Keratinocyte (primary cell): ENCODE measurements at regions not wholly inside any gene's neighbourhood (a gene's known extent, or its start where the extent isn't known, plus 50 kb on each side); places are given as distances from the start of the nearest gene placed in this dataset.

ENCODE experiments used
- DNase-seq: peaks from one replicate; pipeline ENCODE4 v3.0.0-alpha.2; 2011; ENCODE audit warnings: low read depth, missing footprints, low spot score
- FAIRE-seq: peaks from 2 replicates; lab custom pipeline; 2011; peaks lifted over from hg19 to GRCh38; lab: Jason Lieb, UNC
- H2AFZ ChIP-seq: 2 replicates; pipeline ENCODE4 v1.6.0; 2012; ENCODE audit warnings: low read length, control low read depth, inconsistent platforms; ENCODE audit not compliant: control insufficient read depth
- H3K27ac ChIP-seq: 2 replicates; pipeline ENCODE4 v1.5.1; 2011; ENCODE audit warnings: low read length; ENCODE audit not compliant: control insufficient read depth, insufficient read depth
- H3K27me3 ChIP-seq: 3 replicates; pipeline ENCODE4 v1.6.0; 2011; ENCODE audit warnings: low read length; ENCODE audit not compliant: control insufficient read depth, insufficient read depth; ENCODE audit errors: extremely low read depth
- H3K36me3 ChIP-seq, 2 experiments: 2 replicates in 1 of 2; 3 replicates in 1 of 2; pipeline ENCODE4 v1.5.1; 2011; ENCODE audit warnings: low read length in 2 of 2, mild to moderate bottlenecking in 1 of 2; ENCODE audit not compliant: control insufficient read depth in 2 of 2, insufficient read depth in 2 of 2; ENCODE audit errors: extremely low read depth in 1 of 2
- H3K4me1 ChIP-seq: 3 replicates; pipeline ENCODE4 v1.5.1; 2011; ENCODE audit warnings: low read length; ENCODE audit not compliant: control insufficient read depth, insufficient read depth; ENCODE audit errors: extremely low read depth
- H3K4me2 ChIP-seq: 3 replicates; pipeline ENCODE4 v1.6.0; 2011; ENCODE audit warnings: low read depth, low read length; ENCODE audit not compliant: control insufficient read depth, insufficient read depth; ENCODE audit errors: extremely low read depth
- H3K4me3 ChIP-seq, 3 experiments: fragments of 200-600 bp in 1 of 3; sonication (generic) in 1 of 3; 2 replicates in 2 of 3; 3 replicates in 1 of 3; pipeline ENCODE4 v1.5.1; 2011 to 2016; ENCODE audit warnings: low read length in 3 of 3, mild to moderate bottlenecking in 3 of 3, control low read depth in 2 of 3, inconsistent platforms in 1 of 3, low read depth in 1 of 3, mixed read lengths in 1 of 3, mixed run types in 1 of 3, moderate library complexity in 1 of 3; ENCODE audit not compliant: control insufficient read depth in 2 of 3, insufficient read depth in 2 of 3; ENCODE audit errors: extremely low read depth in 1 of 3
- H3K79me2 ChIP-seq: 2 replicates; pipeline ENCODE4 v1.6.0; 2012; ENCODE audit warnings: low read length; ENCODE audit not compliant: control insufficient read depth, insufficient read depth
- H3K9ac ChIP-seq: 3 replicates; pipeline ENCODE4 v1.6.0; 2011; ENCODE audit warnings: low read length; ENCODE audit not compliant: control insufficient read depth, insufficient read depth; ENCODE audit errors: extremely low read depth
- H3K9me1 ChIP-seq: 3 replicates; pipeline ENCODE4 v1.6.0; 2011; ENCODE audit warnings: low read length; ENCODE audit not compliant: control insufficient read depth, insufficient read depth; ENCODE audit errors: extremely low read depth
- H3K9me3 ChIP-seq: 2 replicates; pipeline ENCODE4 v1.5.1; 2012; ENCODE audit warnings: low read depth, low read length; ENCODE audit not compliant: control insufficient read depth
- H4K20me1 ChIP-seq: 3 replicates; pipeline ENCODE4 v1.6.0; 2011; ENCODE audit warnings: low read length; ENCODE audit not compliant: control insufficient read depth, insufficient read depth; ENCODE audit errors: extremely low read depth
- CTCF ChIP-seq, 3 experiments: IDR thresholded peaks in 1 of 3; conservative IDR thresholded peaks in 1 of 3; optimal IDR thresholded peaks in 1 of 3; 2 replicates in 2 of 3; 3 replicates in 1 of 3; pipeline versions ENCODE3 to v1.5.1; 2011; ENCODE audit warnings: low read length in 3 of 3, mild to moderate bottlenecking in 3 of 3, moderate library complexity in 2 of 3, control low read depth in 1 of 3, inconsistent platforms in 1 of 3; ENCODE audit not compliant: insufficient read depth in 2 of 3; ENCODE audit errors: extremely low read depth in 1 of 3
- EZH2 ChIP-seq: IDR thresholded peaks from one replicate; pipeline ENCODE4 v1.6.1; 2012; ENCODE audit warnings: inconsistent platforms, mild to moderate bottlenecking, low read length, moderate library complexity
- dilution Hi-C: fragments of 300-500 bp; cut with MboI; formaldehyde crosslinking; loops from one replicate; pipeline ENCODE4 v1.7.0; 2020; ENCODE audit warnings: low sequenced_read_pairs; ENCODE audit not compliant: extremely low pct_ligation_motif_present

DNA sequence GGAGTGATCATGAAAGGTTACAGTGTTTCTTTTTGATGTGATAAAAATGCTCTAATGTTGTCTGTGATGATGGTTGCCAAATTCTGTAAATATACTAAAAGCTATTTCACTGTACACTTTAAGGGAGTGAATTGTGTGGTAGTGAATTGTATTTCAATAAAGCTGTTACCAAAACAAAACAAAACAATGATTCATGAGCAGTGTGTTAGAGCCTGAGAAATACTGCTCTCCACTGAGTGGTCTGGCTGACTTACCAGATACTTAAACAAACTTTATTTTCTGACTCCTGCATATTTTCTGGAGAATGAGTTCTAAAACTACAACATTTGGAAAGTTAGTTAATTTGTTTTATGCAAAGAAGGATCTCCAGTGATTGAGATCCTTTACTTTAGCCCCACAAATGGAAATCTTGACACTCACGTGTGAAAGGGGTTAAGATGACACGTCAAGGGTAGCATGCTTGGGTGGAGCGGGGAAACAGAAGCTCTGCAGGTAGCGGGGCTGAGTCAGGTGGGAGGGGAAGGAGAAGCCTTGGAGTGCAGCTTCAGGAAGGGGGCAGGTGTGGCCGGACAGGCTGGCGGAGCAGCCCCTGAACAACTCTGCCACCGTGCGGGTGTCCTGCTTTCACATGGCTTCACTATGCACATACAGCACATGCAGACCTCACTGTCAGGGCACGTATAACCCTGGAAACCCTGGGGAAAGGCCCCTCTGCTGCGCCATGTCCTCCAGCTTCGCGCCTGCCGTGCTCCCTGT, 256.7 kb downstream of the IRX1 start:
- Histone ChIP-seq H3K9me1 (no peaks in the 10 kb centered on the region), H3K4me3 (no peak overlapping the region), H3K9me3 (no peaks in the 10 kb centered on the region), H3K79me2 (no peaks in the 10 kb centered on the region), H3K4me1 (no peaks in the 10 kb centered on the region), H2AFZ (no peak overlapping the region), H3K36me3 (no peaks in the 10 kb centered on the region), H4K20me1 (no peaks in the 10 kb centered on the region), H3K27ac (no peak overlapping the region), H3K4me2 (no peak overlapping the region), H3K9ac (no peak overlapping the region), H3K27me3 (no peaks in the 10 kb centered on the region)
- dilution Hi-C loops, result no loop called here
- no peak for TF ChIP-seq EZH2
- no peak for TF ChIP-seq CTCF (optimal IDR thresholded peaks at IDR 0.05 in 1 of 3, IDR thresholded peaks at IDR 0.05 in 1 of 3, conservative IDR thresholded peaks at IDR 0.05 in 1 of 3; ENCODE audit: extremely low read depth in 1 of 3, insufficient read depth in 2 of 3, low read length in 3 of 3)
- DNase-seq (no peak), FAIRE-seq (no peak)

DNA sequence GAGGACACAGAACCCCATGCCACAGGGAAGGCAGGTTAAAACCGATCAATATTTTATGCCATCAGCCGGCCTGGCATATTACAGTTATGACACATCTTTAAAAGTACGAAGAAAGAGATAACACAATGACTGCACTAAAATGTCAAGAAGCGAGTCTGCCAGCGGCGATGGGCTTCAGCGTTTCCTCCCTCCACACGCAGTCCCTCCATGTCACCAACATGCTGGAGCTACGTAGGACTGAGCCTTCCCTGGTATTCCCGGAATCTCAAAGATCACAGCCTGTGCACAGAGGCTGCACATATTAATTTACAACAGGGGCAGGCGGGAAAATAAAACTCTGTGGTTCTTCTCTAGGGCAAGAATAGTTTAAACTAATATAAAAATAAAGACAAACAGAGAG, 257.7 kb downstream of the IRX1 start:
- H3K9me3 ChIP-seq, result no peaks in the 10 kb centered on the region
- H3K79me2 ChIP-seq, result no peaks in the 10 kb centered on the region
- no peak overlapping the region for H2AFZ ChIP-seq
- no peaks in the 10 kb centered on the region for H3K4me1 ChIP-seq
- no peak for DNase-seq
- no peak overlapping the region for H3K9ac ChIP-seq
- no peaks in the 10 kb centered on the region for H3K27me3 ChIP-seq
- no peaks in the 10 kb centered on the region for H3K36me3 ChIP-seq
- no peak overlapping the region for H3K4me2 ChIP-seq
- no peak overlapping the region for H3K4me3 ChIP-seq
- no peaks in the 10 kb centered on the region for H3K9me1 ChIP-seq
- no peak overlapping the region for H3K27ac ChIP-seq
- dilution Hi-C loops, result no loop called here
- no peak for FAIRE-seq
- no peak for TF ChIP-seq CTCF (optimal IDR thresholded peaks at IDR 0.05 in 1 of 3, IDR thresholded peaks at IDR 0.05 in 1 of 3, conservative IDR thresholded peaks at IDR 0.05 in 1 of 3; ENCODE audit: extremely low read depth in 1 of 3, insufficient read depth in 2 of 3, low read length in 3 of 3)
- no peak for TF ChIP-seq EZH2
- no peaks in the 10 kb centered on the region for H4K20me1 ChIP-seq
